Heart left ventricle (tissue), 16 donors: ENCODE measurements at regions not wholly inside any gene's neighbourhood (a gene's known extent, or its start where the extent isn't known, plus 50 kb on each side); places are given as distances from the start of the nearest gene placed in this dataset.

Source experiments
- ATAC-seq, 4 donors: fragments of 200-7000 bp; cut with Tn5 transposase; one replicate each; pipeline ENCODE4 v1.9.1; 2020 to 2022; ENCODE audit warnings: moderate library complexity in 4 of 4, mild to moderate bottlenecking in 3 of 4, moderate number of reproducible peaks in 1 of 4
- DNase-seq, 5 donors: peaks; one replicate each; pipeline ENCODE4 v3.0.0-alpha.2; 2020
- H3K27ac ChIP-seq, 12 donors: fragments of 200-600 bp; sonication (generic) in 4 of 12; one replicate each; pipeline versions ENCODE4 v1.5.0 to v1.8.0; 2016 to 2022; ENCODE audit warnings: mild to moderate bottlenecking in 2 of 12
- H3K27me3 ChIP-seq, 9 donors: fragments of 200-600 bp; sonication (generic) in 2 of 9; one replicate each; pipeline versions ENCODE4 v1.5.1 to v1.8.0; 2016 to 2022; ENCODE audit warnings: mild to moderate bottlenecking in 3 of 9
- H3K36me3 ChIP-seq, 9 donors: fragments of 200-600 bp; sonication (generic) in 2 of 9; one replicate each; pipeline versions ENCODE4 v1.5.0 to v1.8.0; 2018 to 2022; ENCODE audit warnings: mild to moderate bottlenecking in 2 of 9
- H3K4me1 ChIP-seq, 12 donors: fragments of 200-600 bp; sonication (generic) in 4 of 12; one replicate each; pipeline versions ENCODE4 v1.5.0 to v1.8.0; 2016 to 2022; ENCODE audit warnings: mild to moderate bottlenecking in 3 of 12
- H3K4me3 ChIP-seq, 12 donors: fragments of 200-600 bp; sonication (generic) in 4 of 12; one replicate each; pipeline versions ENCODE4 v1.5.0 to v1.8.0; 2017 to 2022; ENCODE audit warnings: mild to moderate bottlenecking in 9 of 12, moderate library complexity in 4 of 12
- H3K9me3 ChIP-seq, 12 donors: fragments of 200-600 bp; sonication (generic) in 4 of 12; one replicate each; pipeline versions ENCODE4 v1.5.0 to v1.8.0; 2016 to 2022; ENCODE audit warnings: mild to moderate bottlenecking in 1 of 12
- CTCF ChIP-seq, 12 donors: fragments of 200-600 bp; sonication (generic) in 4 of 12; IDR thresholded peaks; one replicate each; pipeline versions ENCODE4 v1.5.0 to v1.8.0; 2018 to 2022; ENCODE audit warnings: antibody characterized with exemption in 12 of 12, mild to moderate bottlenecking in 5 of 12
- POLR2A ChIP-seq, 2 donors: fragments of 450-650 bp; IDR thresholded peaks; one replicate each; pipeline ENCODE4 v1.6.1; 2017; ENCODE audit warnings: antibody characterized with exemption in 2 of 2, mild to moderate bottlenecking in 2 of 2, moderate library complexity in 2 of 2
- WGBS, 4 donors: extraction: QIAGEN DNeasy Blood & Tissue Kit in 2 of 4; methylation state at CpG; one replicate each; pipeline versions ENCODE4 v1.1.5 to v1.1.7; 2013 to 2018; 5-methylcytosine and 5-hydroxymethylcytosine counted together
- intact Hi-C, 10 donors: fragments of 100-400 bp; cut with DNase I; formaldehyde crosslinking; loops; one replicate each; pipeline versions ENCODE4 v1.11.1 to v1.14.2; 2022
- donor health status: ischemic (EF 13 %, LVEDD 7.1; RV severe dilation, severe dysfunction).
- donor health status: healthy with polysubstance abuse.
- donor health status: DM: no; HTN: yes; CAD: no.
- donor health status: DM: no; HTN: no; CAD: no.
- donor health status: ischemic (EF 25% LVEDD 6.9; RV normal size, moderate dysfunction).
- donor health status: ischemic (EF 25% LVEDD 5.7; RV mildly dilated, moderate dysfunction).
- donor health status: healthy.
- donor health status: DM: yes; HTN: yes; CAD: no.
- donor health status: ischemic (EF 35%, LVEDD 5.7; RV mildly dilated, moderate dysfunction).
- donor health status: nonischemic (EF 11% LVEDD 7.7; RV severe dilation, severe dysfunction).
- donor health status: DM: yes; HTN: yes; CAD: no.
- donor health status: PGD.
- donor health status: ischemic (EF 29% LVEDD 5.4; RV normal size, mild dysfunction).
- donor health status: nonischemic (EF 23%, LVEDD 6.1; RV moderate dilation, normal function).

- no peak overlapping the region for H3K27ac ChIP-seq
- no peaks in the 10 kb centered on the region for H3K36me3 ChIP-seq
- ATAC-seq (no peak), DNase-seq (no peak)
- peaks cover 0 to 7% (median 0%) of the 10 kb centered on the region in 12 donors for H3K9me3 ChIP-seq
- H3K4me3 ChIP-seq, result no peak overlapping the region
- WGBS, 4 donors, result 94 to 99% (median 98%) methylated on average over 3 of the region's 3 CpGs
- H3K27me3 ChIP-seq, result no peaks in the 10 kb centered on the region
- H3K4me1 ChIP-seq, result no peaks in the 10 kb centered on the region
- no peak for TF ChIP-seq CTCF (IDR thresholded peaks at IDR 0.05)
- no peak for TF ChIP-seq POLR2A (IDR thresholded peaks at IDR 0.05)
- intact Hi-C loops, result loop anchor here in 1 of 10 donors (10.0 kb wide), 1 partner anchor 133 kb away; the partner anchor contains the start of gene CDYL
These were observed 134.7 kb upstream of the CDYL start for GRCh38 chr6:4641461-4641860.

GRCh38 chr6:4640139-4640538, 136.1 kb upstream of the CDYL start:
- DNase-seq (no peak), ATAC-seq (no peak)
- Histone ChIP-seq H3K9me3 (peaks cover 0 to 7% (median 0%) of the 10 kb centered on the region in 12 donors), H3K4me1 (no peaks in the 10 kb centered on the region), H3K4me3 (no peak overlapping the region), H3K27ac (no peak overlapping the region), H3K36me3 (no peaks in the 10 kb centered on the region), H3K27me3 (no peaks in the 10 kb centered on the region)
- intact Hi-C loops, result loop anchor here in 1 of 10 donors (10.0 kb wide), 1 partner anchor 135 kb away; the partner anchor contains the start of gene CDYL
- WGBS, 4 donors, result 45 to 57% (median 49%) methylated on average over 4 of the region's 4 CpGs
- TF ChIP-seq POLR2A (IDR thresholded peaks at IDR 0.05) (no peak), CTCF (IDR thresholded peaks at IDR 0.05) (no peak)

- WGBS, 4 donors, result 93 to 100% (median 98%) methylated on average over 1 of the region's 1 CpG
These were observed 137.6 kb upstream of the CDYL start for GRCh38 chr6:4638641-4639040.

More at GRCh38 chr6:4638641-4639040, 137.6 kb upstream of the CDYL start:
- Histone ChIP-seq H3K36me3 (no peaks in the 10 kb centered on the region), H3K27me3 (no peaks in the 10 kb centered on the region), H3K9me3 (peaks cover 0 to 7% (median 0%) of the 10 kb centered on the region in 12 donors), H3K27ac (no peak overlapping the region), H3K4me1 (no peaks in the 10 kb centered on the region), H3K4me3 (no peak overlapping the region)
- DNase-seq (no peak), ATAC-seq (no peak)
- no peak for TF ChIP-seq CTCF (IDR thresholded peaks at IDR 0.05)
- TF ChIP-seq POLR2A (IDR thresholded peaks at IDR 0.05), result no peak
- intact Hi-C loops, result no loop called here
